H1 (cell line): ENCODE measurements at regions not wholly inside any gene's neighbourhood (a gene's known extent, or its start where the extent isn't known, plus 50 kb on each side); places are given as distances from the start of the nearest gene placed in this dataset.

Source experiments
- CHD7 ChIP-seq: fragments of 300-600 bp; sonication (generic); IDR thresholded peaks from 2 replicates; pipeline ENCODE4 v1.7.1; 2012; ENCODE audit warnings: low read length, moderate library complexity, mild to moderate bottlenecking, inconsistent platforms; ENCODE audit not compliant: insufficient replicate concordance
- EP300 ChIP-seq, 2 experiments: IDR thresholded peaks; 1 replicate in 1 of 2; 2 replicates in 1 of 2; pipeline ENCODE4 v1.6.1; 2011 to 2012; ENCODE audit warnings: low read depth in 2 of 2, low read length in 2 of 2, mild to moderate bottlenecking in 2 of 2, borderline replicate concordance in 1 of 2, inconsistent platforms in 1 of 2, moderate library complexity in 1 of 2
- GTF2F1 ChIP-seq: IDR thresholded peaks from 2 replicates; pipeline ENCODE4 v1.6.1; 2012; ENCODE audit warnings: low read depth, low read length, improper control_type of control experiment, borderline replicate concordance
- HDAC2 ChIP-seq, 2 experiments: fragments of 300-600 bp in 1 of 2; sonication (generic) in 1 of 2; IDR thresholded peaks; 2 replicates each; pipeline ENCODE4 v1.6.1; 2011 to 2012; ENCODE audit warnings: low read depth in 2 of 2, low read length in 2 of 2, mild to moderate bottlenecking in 2 of 2, moderate library complexity in 2 of 2, borderline replicate concordance in 1 of 2, inconsistent platforms in 1 of 2
- HDAC6 ChIP-seq: IDR thresholded peaks from one replicate; pipeline ENCODE4 v1.7.1; 2012; ENCODE audit warnings: low read depth, mild to moderate bottlenecking, inconsistent platforms, low read length, moderate library complexity

GRCh38 chr14:98864211-98864610 lies 407.8 kb downstream of the BCL11B start (continued):
- TF ChIP-seq HDAC2 (IDR thresholded peaks at IDR 0.05; ENCODE audit: borderline replicate concordance in 1 of 2, low read depth in 2 of 2, low read length in 2 of 2) = no peak
- TF ChIP-seq EP300 (IDR thresholded peaks at IDR 0.05; ENCODE audit: borderline replicate concordance in 1 of 2, low read depth in 2 of 2, low read length in 2 of 2) = no peak
- no peak for TF ChIP-seq GTF2F1
- no peak for TF ChIP-seq CHD7
- TF ChIP-seq HDAC6 = no peak
- TF ChIP-seq, all 59 proteins: peak for 0
